Neural cell (in vitro differentiated cells): ENCODE measurements at regions not wholly inside any gene's neighbourhood (a gene's known extent, or its start where the extent isn't known, plus 50 kb on each side); places are given as distances from the start of the nearest gene placed in this dataset.

Experiments used
- H2AFZ ChIP-seq: fragments of 200-600, 300-800 bp; sonication (generic), shearing (Covaris generic); 2 replicates; pipeline ENCODE4 v1.6.0; 2014; ENCODE audit warnings: low read depth, mild to moderate bottlenecking, antibody characterized with exemption, low read length, moderate library complexity
- H3F3A ChIP-seq: fragments of 200-600 bp; shearing (Covaris generic); 2 replicates; pipeline ENCODE4 v1.6.1; 2016; ENCODE audit warnings: mild to moderate bottlenecking, moderate library complexity, mixed read lengths, antibody characterized with exemption, low read length; ENCODE audit not compliant: insufficient read depth, poor library complexity, severe bottlenecking
- H3K27ac ChIP-seq: fragments of 200-600, 300-800 bp; sonication (generic), shearing (Covaris generic); 2 replicates; pipeline ENCODE4 v1.5.1; 2014; ENCODE audit warnings: mild to moderate bottlenecking, low read length, moderate library complexity
- H3K27me3 ChIP-seq: fragments of 300-800, 200-600 bp; sonication (generic), shearing (Covaris generic); 2 replicates; pipeline ENCODE4 v1.6.0; 2014; ENCODE audit warnings: mild to moderate bottlenecking, low read depth, low read length, moderate library complexity; ENCODE audit not compliant: insufficient read depth
- H3K36me3 ChIP-seq: fragments of 300-800, 200-600 bp; sonication (generic), shearing (Covaris generic); 2 replicates; pipeline ENCODE4 v1.5.1; 2014; ENCODE audit warnings: mild to moderate bottlenecking, antibody characterized with exemption, low read length, moderate library complexity; ENCODE audit not compliant: insufficient read depth
- H3K4me2 ChIP-seq: fragments of 300-800, 200-600 bp; sonication (generic), shearing (Covaris generic); 2 replicates; pipeline ENCODE4 v1.6.0; 2014; ENCODE audit warnings: mild to moderate bottlenecking, low read length
- H3K4me3 ChIP-seq: fragments of 300-800, 200-600 bp; sonication (generic), shearing (Covaris generic); 2 replicates; pipeline ENCODE4 v1.5.1; 2014; ENCODE audit warnings: mild to moderate bottlenecking, low read length, moderate library complexity
- H3K79me2 ChIP-seq: fragments of 200-600 bp; shearing (Covaris generic); replicated peaks from 2 replicates; pipeline ENCODE4 v1.6.0; 2014; ENCODE audit warnings: mild to moderate bottlenecking, low read length, moderate library complexity; ENCODE audit not compliant: insufficient read depth
- H3K9ac ChIP-seq: fragments of 300-800, 200-600 bp; sonication (generic), shearing (Covaris generic); 2 replicates; pipeline ENCODE4 v1.6.1; 2016; ENCODE audit warnings: mild to moderate bottlenecking, low read length, mixed read lengths
- H3K9me2 ChIP-seq: fragments of 200-600 bp; shearing (Covaris generic); 2 replicates; pipeline ENCODE4 v1.6.1; 2016; ENCODE audit warnings: mild to moderate bottlenecking, low read length, mixed read lengths; ENCODE audit not compliant: insufficient read depth
- H3K9me3 ChIP-seq: fragments of 200-600, 300-800 bp; sonication (generic), shearing (Covaris generic); 2 replicates; pipeline ENCODE4 v1.6.1; 2016; ENCODE audit warnings: mild to moderate bottlenecking, mixed run types, low read length, moderate library complexity, mixed read lengths
- H4K20me1 ChIP-seq: fragments of 200-600 bp; shearing (Covaris generic); 2 replicates; pipeline ENCODE4 v1.6.1; 2016; ENCODE audit warnings: mild to moderate bottlenecking, mixed run types; ENCODE audit not compliant: insufficient read depth
- CTCF ChIP-seq: fragments of 450-650 bp; IDR thresholded peaks from 2 replicates; pipeline ENCODE4 v1.5.1; 2014; ENCODE audit warnings: antibody characterized with exemption, mild to moderate bottlenecking, moderate library complexity; ENCODE audit not compliant: poor library complexity, severe bottlenecking
- EP300 ChIP-seq: fragments of 450-650 bp; conservative IDR thresholded peaks from 2 replicates; pipeline ENCODE4 v1.6.1; 2014; ENCODE audit warnings: antibody characterized with exemption, mild to moderate bottlenecking, moderate library complexity; ENCODE audit not compliant: poor library complexity, severe bottlenecking
- EZH2 ChIP-seq: fragments of 200-600, 300-800 bp; shearing (Covaris generic), sonication (generic); IDR thresholded peaks from 2 replicates; pipeline ENCODE4 v1.6.1; 2014; ENCODE audit warnings: antibody characterized with exemption, low read length, borderline replicate concordance, mild to moderate bottlenecking; ENCODE audit not compliant: insufficient read depth, poor library complexity, severe bottlenecking
- MXI1 ChIP-seq: fragments of 450-650 bp; conservative IDR thresholded peaks from 2 replicates; pipeline ENCODE4 v1.6.1; 2014; ENCODE audit warnings: antibody characterized with exemption, mild to moderate bottlenecking; ENCODE audit not compliant: poor library complexity, severe bottlenecking
- POLR2AphosphoS5 ChIP-seq: IDR thresholded peaks from 2 replicates; pipeline ENCODE4 v1.6.1; 2012
- RAD21 ChIP-seq: fragments of 450-650 bp; conservative IDR thresholded peaks from 2 replicates; pipeline ENCODE4 v1.6.1; 2014; ENCODE audit warnings: antibody characterized with exemption, mild to moderate bottlenecking, moderate library complexity
- REST ChIP-seq: IDR thresholded peaks from 2 replicates; pipeline ENCODE4 v1.6.1; 2012; ENCODE audit warnings: borderline replicate concordance
- SMC3 ChIP-seq: fragments of 450-650 bp; conservative IDR thresholded peaks from 2 replicates; pipeline ENCODE4 v1.6.1; 2014; ENCODE audit warnings: antibody characterized with exemption, mild to moderate bottlenecking, moderate library complexity; ENCODE audit not compliant: poor library complexity
- TAF1 ChIP-seq: IDR thresholded peaks from 2 replicates; pipeline ENCODE4 v1.6.1; 2012; ENCODE audit warnings: low read depth

GRCh38 chr6:113137426-113137825 lies 719.7 kb upstream of the MARCKS start:
- no peak for TF ChIP-seq EZH2
- TF ChIP-seq MXI1, result no peak
- TF ChIP-seq SMC3, result no peak
- TF ChIP-seq EP300, result no peak
- TF ChIP-seq POLR2AphosphoS5, result no peak
- no peak for TF ChIP-seq TAF1
- no peak for TF ChIP-seq RAD21
- no peak for TF ChIP-seq CTCF
- no peak for TF ChIP-seq REST
- H3K9me3 ChIP-seq, result no peaks in the 10 kb centered on the region
- no peaks in the 10 kb centered on the region for H3K79me2 ChIP-seq
- no peaks in the 10 kb centered on the region for H3K9me2 ChIP-seq
- no peak overlapping the region for H3K4me3 ChIP-seq
- H3F3A ChIP-seq, result no peaks in the 10 kb centered on the region
- H3K9ac ChIP-seq, result no peak overlapping the region
- H3K27me3 ChIP-seq, result no peaks in the 10 kb centered on the region
- H3K36me3 ChIP-seq, result no peaks in the 10 kb centered on the region
- no peak overlapping the region for H2AFZ ChIP-seq
- H3K4me2 ChIP-seq, result no peak overlapping the region
- no peak overlapping the region for H3K27ac ChIP-seq
- H4K20me1 ChIP-seq, result no peaks in the 10 kb centered on the region

GRCh38 chr6:113140721-113141120 lies 716.4 kb upstream of the MARCKS start:
- Histone ChIP-seq H3K9ac (no peak overlapping the region), H3K4me2 (no peak overlapping the region), H3K79me2 (no peaks in the 10 kb centered on the region), H3K27me3 (no peaks in the 10 kb centered on the region), H3K9me3 (no peaks in the 10 kb centered on the region), H3F3A (no peaks in the 10 kb centered on the region), H3K4me3 (no peak overlapping the region), H3K27ac (no peak overlapping the region), H4K20me1 (no peaks in the 10 kb centered on the region), H3K36me3 (no peaks in the 10 kb centered on the region), H2AFZ (no peak overlapping the region), H3K9me2 (no peaks in the 10 kb centered on the region)
- TF ChIP-seq TAF1, result no peak
- no peak for TF ChIP-seq EP300
- TF ChIP-seq EZH2, result no peak
- TF ChIP-seq CTCF, result no peak
- no peak for TF ChIP-seq RAD21
- no peak for TF ChIP-seq MXI1
- no peak for TF ChIP-seq REST
- no peak for TF ChIP-seq POLR2AphosphoS5
- TF ChIP-seq SMC3, result no peak
